Choroid plexus epithelial cell (primary cell): ENCODE measurements at regions not wholly inside any gene's neighbourhood (a gene's known extent, or its start where the extent isn't known, plus 50 kb on each side); places are given as distances from the start of the nearest gene placed in this dataset.
A peak's percentile ranks its signal among the peaks of the same experiment; 100 is the strongest.

Experiments
- DNase-seq: peaks from one replicate; pipeline ENCODE4 v3.0.0-alpha.2; 2010; ENCODE audit warnings: low read depth
- H3K4me3 ChIP-seq: 2 replicates; pipeline ENCODE4 v1.5.1; 2011; ENCODE audit warnings: low read depth, mild to moderate bottlenecking, control low read depth, low read length, moderate library complexity
- CTCF ChIP-seq: conservative IDR thresholded peaks from 2 replicates; pipeline ENCODE4 v1.5.1; 2011; ENCODE audit warnings: low read depth, mild to moderate bottlenecking, control low read depth, inconsistent platforms, low read length, moderate library complexity

DNA sequence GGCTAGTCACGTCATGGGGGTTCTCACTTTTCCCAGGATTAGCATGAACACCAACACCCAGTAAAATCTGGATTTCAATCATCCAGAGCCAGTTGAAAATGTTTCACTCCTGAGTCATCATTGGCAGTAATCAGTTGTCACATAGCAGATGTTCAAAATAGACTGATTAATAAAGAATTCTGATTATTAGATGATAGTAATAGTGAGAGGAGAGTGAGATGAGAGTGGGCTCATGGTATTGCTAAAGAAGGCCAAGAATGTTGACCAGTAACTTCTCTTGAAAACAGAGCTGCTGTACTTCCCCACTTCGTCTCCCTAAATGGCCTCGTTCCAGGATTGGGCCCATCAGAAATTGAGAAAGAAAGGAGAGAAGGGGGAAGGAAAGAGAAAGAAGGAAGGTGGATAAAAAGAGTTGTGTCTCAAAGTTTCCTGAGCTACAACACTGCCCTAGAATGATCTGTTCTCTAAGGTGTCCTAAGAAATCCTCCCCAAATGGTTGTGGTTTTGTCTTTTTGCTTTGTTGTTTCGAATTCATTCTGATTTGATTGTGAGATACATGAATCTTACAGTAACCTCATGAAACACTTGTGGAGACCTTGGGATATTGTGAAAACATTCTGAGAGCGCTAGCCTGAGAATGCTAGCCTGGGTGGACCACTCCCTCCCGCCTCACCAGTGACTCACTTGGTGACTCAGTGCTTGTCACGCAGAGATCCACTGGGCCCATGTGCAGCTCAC lies 502.2 kb upstream of the JARID2 start:
- peak; percentile 98 for DNase-seq
- H3K4me3 ChIP-seq = no peak overlapping the region
- no peak for TF ChIP-seq CTCF

- DNase-seq = no peak
- H3K4me3 ChIP-seq = no peak overlapping the region
- no peak for TF ChIP-seq CTCF
Observed at GRCh38 chr6:14744212-14744556, 501.7 kb upstream of the JARID2 start.

- TF ChIP-seq CTCF = no peak
- no peak for DNase-seq
- H3K4me3 ChIP-seq = no peak overlapping the region
Observed at GRCh38 chr6:14746139-14746837, 499.6 kb upstream of the JARID2 start.

DNA sequence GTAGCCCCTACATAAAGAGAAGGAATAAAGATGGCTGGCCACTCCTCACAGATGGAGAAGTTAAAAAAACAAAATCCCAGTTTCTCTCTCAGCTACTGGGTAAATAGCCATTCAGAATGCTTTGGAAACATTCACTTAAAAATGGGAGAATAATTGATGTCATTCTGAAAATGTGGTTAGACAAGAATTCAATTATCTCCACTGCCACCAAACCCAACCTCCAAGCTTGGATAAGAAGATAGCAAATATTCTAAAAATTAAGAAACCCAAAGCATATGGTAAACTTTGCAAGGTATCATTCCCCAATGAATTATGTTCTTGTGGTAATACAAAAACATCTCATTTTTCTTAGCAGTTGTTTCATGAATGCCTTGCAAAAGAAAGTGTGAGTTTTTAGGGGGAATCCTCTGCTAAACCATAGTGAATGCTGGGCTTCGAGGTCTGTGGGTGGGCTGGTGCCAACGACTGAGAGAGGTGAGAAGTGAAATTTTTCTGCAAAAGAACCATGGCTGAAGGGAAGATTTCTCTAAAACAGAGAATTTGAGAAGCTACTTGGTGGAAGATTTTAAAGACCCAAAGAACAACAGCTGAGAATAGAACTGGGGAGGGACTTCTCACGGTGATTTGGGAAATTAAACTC lies 497.9 kb upstream of the JARID2 start:
- DNase-seq = no peak
- H3K4me3 ChIP-seq = no peak overlapping the region
- no peak for TF ChIP-seq CTCF

GRCh38 chr6:14748679-14749078 lies 497.2 kb upstream of the JARID2 start:
- H3K4me3 ChIP-seq = no peak overlapping the region
- DNase-seq = no peak
- TF ChIP-seq CTCF = no peak

- no peak overlapping the region for H3K4me3 ChIP-seq
- no peak for DNase-seq
- TF ChIP-seq CTCF = no peak
Observed at GRCh38 chr6:14750059-14750661, 495.7 kb upstream of the JARID2 start.
